ENCODE measurements at regions not wholly inside any gene's neighbourhood (a gene's known extent, or its start where the extent isn't known, plus 50 kb on each side); places are given as distances from the start of the nearest gene placed in this dataset.

GRCh38 chr3:29227307-29227706 is 53.6 kb upstream of the RBMS3 start:
- TF ChIP-seq CTCF (IDR thresholded peaks at IDR 0.05): no peak
- TF ChIP-seq EZH2phosphoT487 (IDR thresholded peaks at IDR 0.05): no peak
